Hepatocyte (in vitro differentiated cells): ENCODE measurements at regions not wholly inside any gene's neighbourhood (a gene's known extent, or its start where the extent isn't known, plus 50 kb on each side); places are given as distances from the start of the nearest gene placed in this dataset.

Experiments used
- EZH2 ChIP-seq: fragments of 200-600 bp; sonication (generic); IDR thresholded peaks from 2 replicates; pipeline ENCODE4 v1.6.1; 2016; ENCODE audit warnings: antibody characterized with exemption, mild to moderate bottlenecking, borderline replicate concordance
- TF ChIP-seq, protein P1 (sequence below): fragments of 200-600 bp; sonication (generic); IDR thresholded peaks from 2 replicates; pipeline ENCODE4 v1.5.1; 2016; ENCODE audit warnings: antibody characterized with exemption, mild to moderate bottlenecking; ENCODE audit not compliant: poor library complexity

DNA sequence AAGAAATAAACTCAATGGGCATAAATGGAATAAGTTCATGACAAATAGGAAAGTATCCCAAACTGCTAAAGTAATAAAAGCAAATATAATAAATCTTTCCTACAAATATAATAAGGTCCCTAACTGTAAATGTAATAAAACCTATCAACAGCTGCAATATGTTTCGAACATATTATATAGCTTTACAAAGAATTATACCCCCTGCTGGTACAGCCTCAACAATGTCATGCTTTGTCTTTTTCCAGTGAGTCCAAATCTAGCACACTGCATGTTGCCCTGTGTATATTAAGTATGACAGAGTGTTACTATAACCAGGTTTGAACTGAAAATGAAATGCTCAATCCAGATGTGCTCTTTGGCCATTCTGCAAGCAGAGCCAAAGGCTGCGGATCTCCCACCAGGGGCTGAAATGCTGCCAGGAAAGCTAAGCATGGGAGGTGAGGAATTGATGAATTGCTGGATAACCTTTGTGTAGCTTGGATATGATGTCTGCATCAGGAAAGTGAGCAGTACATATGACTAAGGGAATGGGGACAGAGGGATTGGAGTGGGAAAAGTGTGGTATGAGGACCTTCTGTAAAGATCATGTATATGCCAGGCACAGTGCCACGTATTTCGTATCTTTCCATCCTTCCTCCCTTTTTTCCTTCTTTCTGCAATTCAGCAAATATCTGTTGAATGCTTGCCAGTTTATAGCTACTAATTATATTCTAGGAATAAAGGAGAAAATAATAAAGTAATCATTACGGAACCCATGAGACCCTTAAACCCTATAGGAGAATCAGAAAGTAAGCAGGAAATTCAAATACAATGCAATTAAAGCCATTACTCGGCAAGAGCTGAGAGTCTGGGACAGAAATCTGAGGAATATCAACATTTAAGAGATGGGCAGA, 954.6 kb upstream of the LCORL start:
- TF ChIP-seq, protein P1, sequence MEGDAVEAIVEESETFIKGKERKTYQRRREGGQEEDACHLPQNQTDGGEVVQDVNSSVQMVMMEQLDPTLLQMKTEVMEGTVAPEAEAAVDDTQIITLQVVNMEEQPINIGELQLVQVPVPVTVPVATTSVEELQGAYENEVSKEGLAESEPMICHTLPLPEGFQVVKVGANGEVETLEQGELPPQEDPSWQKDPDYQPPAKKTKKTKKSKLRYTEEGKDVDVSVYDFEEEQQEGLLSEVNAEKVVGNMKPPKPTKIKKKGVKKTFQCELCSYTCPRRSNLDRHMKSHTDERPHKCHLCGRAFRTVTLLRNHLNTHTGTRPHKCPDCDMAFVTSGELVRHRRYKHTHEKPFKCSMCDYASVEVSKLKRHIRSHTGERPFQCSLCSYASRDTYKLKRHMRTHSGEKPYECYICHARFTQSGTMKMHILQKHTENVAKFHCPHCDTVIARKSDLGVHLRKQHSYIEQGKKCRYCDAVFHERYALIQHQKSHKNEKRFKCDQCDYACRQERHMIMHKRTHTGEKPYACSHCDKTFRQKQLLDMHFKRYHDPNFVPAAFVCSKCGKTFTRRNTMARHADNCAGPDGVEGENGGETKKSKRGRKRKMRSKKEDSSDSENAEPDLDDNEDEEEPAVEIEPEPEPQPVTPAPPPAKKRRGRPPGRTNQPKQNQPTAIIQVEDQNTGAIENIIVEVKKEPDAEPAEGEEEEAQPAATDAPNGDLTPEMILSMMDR = no peak
- TF ChIP-seq EZH2 = no peak
